MCF 10A (cell line): ENCODE measurements at regions not wholly inside any gene's neighbourhood (a gene's known extent, or its start where the extent isn't known, plus 50 kb on each side); places are given as distances from the start of the nearest gene placed in this dataset.

ENCODE experiments used
- BruUV-seq: library from RNA; stranded (reverse); fragments of 400-500 nt; replicated peaks from 2 replicates; lab custom pipeline; 2021; lab: Mats Ljungman, UMichigan
- CTCF ChIA-PET: fragments of 300-600 bp; sonication (Branson Sonifier 250); formaldehyde crosslinking; extraction: SDS; loops from one replicate; lab custom pipeline; 2021; ENCODE audit warnings: antibody characterized with exemption, inconsistent platforms; lab: Yijun Ruan, JAX
- POLR2A ChIA-PET: fragments of 300-600, 350-650 bp; sonication (Branson Sonifier 250); formaldehyde crosslinking; extraction: SDS; loops from one replicate; lab custom pipeline; 2020; ENCODE audit warnings: antibody characterized with exemption, inconsistent platforms; lab: Yijun Ruan, JAX
- DNase-seq: peaks from one replicate; pipeline ENCODE4 v3.0.0-alpha.2; 2018; ENCODE audit not compliant: unreplicated experiment
- H3K27ac Mint-ChIP-seq: one replicate; pipeline ENCODE4 v1.8.0; 2022; ENCODE audit warnings: mild to moderate bottlenecking, low read depth, mixed read lengths; ENCODE audit not compliant: unreplicated experiment
- H3K27me3 Mint-ChIP-seq: one replicate; pipeline ENCODE4 v1.8.0; 2022; ENCODE audit warnings: mixed read lengths; ENCODE audit not compliant: insufficient read depth, unreplicated experiment
- H3K36me3 Mint-ChIP-seq: one replicate; pipeline ENCODE4 v1.8.0; 2022; ENCODE audit warnings: mild to moderate bottlenecking, moderate library complexity, mixed read lengths; ENCODE audit not compliant: insufficient read depth, unreplicated experiment
- H3K4me1 Mint-ChIP-seq: one replicate; pipeline ENCODE4 v1.8.0; 2022; ENCODE audit warnings: mixed read lengths; ENCODE audit not compliant: insufficient read depth, unreplicated experiment
- H3K4me3 Mint-ChIP-seq: one replicate; pipeline ENCODE4 v1.8.0; 2022; ENCODE audit warnings: mild to moderate bottlenecking, moderate library complexity, mixed read lengths; ENCODE audit not compliant: unreplicated experiment
- H3K9me3 Mint-ChIP-seq: one replicate; pipeline ENCODE4 v1.8.0; 2022; ENCODE audit warnings: mixed read lengths; ENCODE audit not compliant: unreplicated experiment
- CTCF ChIP-seq: fragments of 200-600 bp; IDR thresholded peaks from one replicate; pipeline ENCODE4 v1.8.0; 2022; ENCODE audit warnings: antibody characterized with exemption, mild to moderate bottlenecking; ENCODE audit not compliant: unreplicated experiment
- intact Hi-C: fragments of 100-400 bp; cut with micrococcal nuclease; formaldehyde crosslinking; loops from 2 replicates; pipeline ENCODE4 v1.14.1; 2022

GRCh38 chr3:13161021-13161759, 88.0 kb upstream of the IQSEC1 start:
- Mint-ChIP-seq H3K9me3 (peaks cover 6% of the 10 kb centered on the region), H3K27ac (no peak overlapping the region), H3K4me1 (peaks cover 6% of the 10 kb centered on the region), H3K27me3 (peaks cover 35% of the 10 kb centered on the region), H3K36me3 (peaks cover 11% of the 10 kb centered on the region), H3K4me3 (no peak overlapping the region)
- BruUV-seq, result no TSS peak
- no peak for TF ChIP-seq CTCF
- CTCF ChIA-PET, result interaction anchor here (0.6 kb wide), 1 partner anchor 1407 kb away, joined by 3 read pairs; no protein-coding TSS in a partner anchor
- peak; percentile 2 for DNase-seq
- POLR2A ChIA-PET, result no interaction called here
- intact Hi-C loops, result no loop called here

- Mint-ChIP-seq H3K4me1 (peaks cover 6% of the 10 kb centered on the region), H3K27ac (no peak overlapping the region), H3K27me3 (peaks cover 40% of the 10 kb centered on the region), H3K9me3 (peaks cover 9% of the 10 kb centered on the region), H3K4me3 (no peak overlapping the region), H3K36me3 (peaks cover 11% of the 10 kb centered on the region)
- BruUV-seq, result no TSS peak
- TF ChIP-seq CTCF, result no peak
- ChIA-PET POLR2A (no interaction called here), CTCF (no interaction called here)
- intact Hi-C loops, result no loop called here
- DNase-seq, result no peak
These were observed 87.4 kb upstream of the IQSEC1 start for GRCh38 chr3:13160619-13161018.

GRCh38 chr3:13159890-13160289, 86.7 kb upstream of the IQSEC1 start:
- Mint-ChIP-seq H3K27me3 (peaks cover 38% of the 10 kb centered on the region), H3K36me3 (peaks cover 11% of the 10 kb centered on the region), H3K4me3 (no peak overlapping the region), H3K4me1 (peaks cover 6% of the 10 kb centered on the region), H3K9me3 (peaks cover 11% of the 10 kb centered on the region), H3K27ac (no peak overlapping the region)
- TF ChIP-seq CTCF, result no peak
- POLR2A ChIA-PET, result no interaction called here
- intact Hi-C loops, result no loop called here
- CTCF ChIA-PET, result interaction anchor here (0.7 to 0.8 kb wide), 2 partner anchors 68 to 1419 kb away, joined by 3 read pairs; no protein-coding TSS in a partner anchor
- DNase-seq, result peak; percentile 34
- no TSS peak for BruUV-seq

GRCh38 chr3:13158871-13159270, 85.6 kb upstream of the IQSEC1 start:
- intact Hi-C loops, result no loop called here
- H3K4me3 Mint-ChIP-seq, result no peak overlapping the region
- peaks cover 17% of the 10 kb centered on the region for H3K9me3 Mint-ChIP-seq
- no peak for TF ChIP-seq CTCF
- BruUV-seq, result no TSS peak
- H3K27me3 Mint-ChIP-seq, result peaks cover 34% of the 10 kb centered on the region
- ChIA-PET CTCF (interaction anchor here (0.6 to 0.8 kb wide), 2 partner anchors 67 to 174 kb away, joined by 3 read pairs; no protein-coding TSS in a partner anchor), POLR2A (no interaction called here)
- DNase-seq, result no peak
- peaks cover 6% of the 10 kb centered on the region for H3K4me1 Mint-ChIP-seq
- peaks cover 11% of the 10 kb centered on the region for H3K36me3 Mint-ChIP-seq
- H3K27ac Mint-ChIP-seq, result no peak overlapping the region
